HG02943 (cell line): ENCODE measurements at regions not wholly inside any gene's neighbourhood (a gene's known extent, or its start where the extent isn't known, plus 50 kb on each side); places are given as distances from the start of the nearest gene placed in this dataset.
"Not testable (repeated sequence)": the region's sequence is repeated elsewhere in the genome, so short reads cannot be mapped to it uniquely, and the experiment has no call there.

ENCODE experiments used
- ATAC-seq: cut with Tn5 transposase; IDR thresholded peaks from one replicate; pipeline ENCODE4 v1.9.1; 2021; ENCODE audit warnings: mild to moderate bottlenecking, low read depth, moderate library complexity; ENCODE audit not compliant: unreplicated experiment

GRCh38 chr16:79996321-79996720 lies 395.8 kb upstream of the MAF start:
- ATAC-seq: no peak

GRCh38 chr16:79995315-79995714 lies 394.8 kb upstream of the MAF start:
- no peak for ATAC-seq

- ATAC-seq: no peak
These were observed 393.9 kb upstream of the MAF start for GRCh38 chr16:79994418-79994817.

- no peak for ATAC-seq
These were observed 393.2 kb upstream of the MAF start for GRCh38 chr16:79993629-79994209.

- no peak for ATAC-seq
These were observed 391.4 kb upstream of the MAF start for GRCh38 chr16:79991969-79992368.

- ATAC-seq: no peak
These were observed 388.2 kb upstream of the MAF start for GRCh38 chr16:79988721-79989220.

- no peak for ATAC-seq
These were observed 387.6 kb upstream of the MAF start for GRCh38 chr16:79988089-79988488.

- ATAC-seq: no peak
These were observed 385.8 kb upstream of the MAF start for GRCh38 chr16:79986352-79986751.

- no peak for ATAC-seq
These were observed 385.1 kb upstream of the MAF start for GRCh38 chr16:79985606-79986005.

GRCh38 chr16:79984149-79984548 lies 383.6 kb upstream of the MAF start:
- not testable (repeated sequence) for ATAC-seq

GRCh38 chr16:79982862-79983261 lies 382.3 kb upstream of the MAF start:
- ATAC-seq: no peak

GRCh38 chr16:79982361-79982760 lies 381.8 kb upstream of the MAF start:
- no peak for ATAC-seq

GRCh38 chr16:79981814-79982213 lies 381.3 kb upstream of the MAF start:
- ATAC-seq: no peak

GRCh38 chr16:79980650-79981521 lies 380.3 kb upstream of the MAF start:
- no peak for ATAC-seq

- ATAC-seq: no peak
These were observed 377.7 kb upstream of the MAF start for GRCh38 chr16:79977940-79978836.

- no peak for ATAC-seq
These were observed 372.8 kb upstream of the MAF start for GRCh38 chr16:79973320-79973719.

GRCh38 chr16:79972053-79972704 lies 371.6 kb upstream of the MAF start:
- no peak for ATAC-seq

- ATAC-seq: no peak
These were observed 370.7 kb upstream of the MAF start for GRCh38 chr16:79971237-79971572.

- no peak for ATAC-seq
These were observed 370.2 kb upstream of the MAF start for GRCh38 chr16:79970551-79971236.

- ATAC-seq: no peak
These were observed 369.6 kb upstream of the MAF start for GRCh38 chr16:79970087-79970486.
